ENCODE measurements at regions not wholly inside any gene's neighbourhood (a gene's known extent, or its start where the extent isn't known, plus 50 kb on each side); places are given as distances from the start of the nearest gene placed in this dataset.
A peak's percentile ranks its signal among the peaks of the same experiment; 100 is the strongest.
"Not testable (repeated sequence)": the region's sequence is repeated elsewhere in the genome, so short reads cannot be mapped to it uniquely, and the experiment has no call there.

DNA sequence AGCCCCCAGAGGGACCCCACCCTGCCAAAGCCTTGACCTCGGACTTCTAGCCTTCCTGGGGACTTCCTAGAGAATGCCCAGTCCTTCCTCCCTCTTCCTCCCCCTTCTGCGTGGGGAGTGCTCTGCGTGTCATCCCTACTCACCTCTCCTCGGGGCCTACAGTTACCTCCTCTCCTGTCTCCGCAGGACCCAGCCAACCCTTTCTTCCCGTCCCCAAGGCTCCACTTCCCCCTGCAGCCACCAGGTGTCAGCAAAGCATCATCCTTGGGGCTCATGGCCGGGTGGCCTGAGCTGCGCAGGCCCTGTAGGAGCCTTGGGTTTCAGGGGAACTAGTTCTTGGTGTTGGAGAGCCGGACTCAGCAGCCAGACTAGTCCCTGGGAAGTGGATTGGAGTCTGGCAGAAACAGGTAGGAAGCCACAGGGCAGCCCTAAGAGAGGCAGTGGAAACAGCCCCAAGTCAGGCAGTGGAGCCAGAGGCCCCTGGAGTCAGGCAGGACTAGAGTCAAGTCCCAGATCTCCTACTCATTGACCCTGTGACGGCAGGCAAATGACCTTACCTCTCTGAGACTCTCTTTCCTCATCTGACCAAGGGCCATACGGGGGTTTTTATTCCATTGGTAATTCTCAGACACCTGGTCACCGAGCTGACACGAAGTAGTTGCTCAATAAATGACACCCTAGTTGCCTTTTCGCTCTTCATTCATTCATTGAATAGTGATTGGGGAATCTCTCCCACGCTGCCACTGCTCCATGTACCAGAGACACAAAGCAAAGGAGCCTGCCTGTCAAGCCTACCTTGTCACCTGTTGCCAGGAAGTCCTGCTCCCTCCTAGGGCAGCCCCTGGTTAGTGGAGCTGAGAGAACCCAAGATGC, 101.8 kb upstream of the GRK3 start:
- ATAC-seq, result peak; percentile 92 to 97

DNA sequence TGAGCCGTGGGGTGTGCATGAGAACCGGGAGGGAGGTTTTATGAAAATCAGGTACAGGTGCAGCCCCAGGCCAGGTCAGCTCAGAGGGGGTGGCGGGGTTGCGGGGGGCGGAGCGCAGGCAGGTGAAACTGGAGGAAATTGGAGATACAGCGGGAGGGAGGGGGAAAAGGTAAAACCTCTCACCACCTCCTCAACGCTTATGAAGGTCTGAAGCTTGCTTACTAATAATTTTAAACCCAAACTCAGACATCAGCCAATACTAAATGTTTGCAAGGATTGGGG, 101.2 kb upstream of the GRK3 start:
- not testable (repeated sequence) for ATAC-seq

DNA sequence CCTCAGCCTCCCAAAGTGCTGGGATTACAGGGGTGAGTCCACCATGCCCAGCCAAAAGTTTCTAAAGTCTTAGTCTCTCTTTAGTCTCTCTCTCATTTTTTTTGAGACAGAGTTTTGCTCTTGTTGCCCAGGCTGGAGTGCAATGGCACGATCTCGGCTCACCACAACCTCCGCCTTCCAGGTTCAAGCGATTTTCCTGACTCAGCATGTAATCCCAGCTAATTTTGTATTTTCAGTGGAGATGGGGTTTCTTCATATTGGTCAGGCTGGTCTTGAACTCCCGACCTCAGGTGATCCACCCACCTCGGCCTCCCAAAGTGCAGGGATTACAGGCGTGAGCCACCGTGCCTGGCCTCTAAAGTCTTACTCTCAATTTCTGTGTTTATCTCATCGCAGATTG, 100.1 kb upstream of the GRK3 start:
- not testable (repeated sequence) for ATAC-seq

DNA sequence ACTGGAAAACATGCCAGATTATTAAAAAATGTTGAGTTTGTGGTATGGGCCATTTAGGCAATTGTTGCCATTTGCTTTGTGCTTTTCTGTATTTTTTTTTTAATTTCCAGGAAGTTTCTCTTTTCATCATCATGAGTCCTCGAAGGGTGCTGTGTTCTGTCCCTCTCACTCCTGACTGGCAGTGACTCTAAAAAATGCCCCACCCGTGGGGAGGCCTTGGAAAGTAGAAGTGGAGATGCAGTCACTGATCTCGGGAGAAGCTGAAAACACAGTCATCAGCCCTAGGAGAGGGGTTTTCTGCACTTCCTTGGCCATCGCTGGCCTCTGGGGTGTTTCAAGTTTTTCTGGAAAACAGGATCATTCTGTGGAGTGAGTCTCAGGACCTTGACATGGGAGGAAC, 98.5 kb upstream of the GRK3 start:
- ATAC-seq, result no peak

DNA sequence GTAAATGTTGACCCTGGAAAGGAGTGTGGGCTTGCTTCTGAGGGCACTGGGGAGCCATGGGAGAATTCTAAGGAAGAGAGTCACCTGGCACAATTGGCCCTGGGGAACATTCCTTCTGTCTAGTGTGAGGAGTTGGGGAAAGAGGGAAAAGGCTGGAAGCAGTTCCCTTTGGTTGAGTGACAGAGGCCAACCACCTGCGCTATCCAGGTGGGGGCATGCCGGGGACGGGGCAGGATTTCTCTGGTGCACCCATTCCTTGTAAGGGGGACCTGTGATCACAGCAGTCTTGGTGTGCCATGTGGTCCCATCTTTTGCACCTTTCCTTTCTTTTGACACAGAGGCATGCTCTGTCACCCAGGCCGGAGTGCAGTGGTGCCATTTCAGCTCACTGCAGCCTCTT, 92.1 kb upstream of the GRK3 start:
- no peak for ATAC-seq

DNA sequence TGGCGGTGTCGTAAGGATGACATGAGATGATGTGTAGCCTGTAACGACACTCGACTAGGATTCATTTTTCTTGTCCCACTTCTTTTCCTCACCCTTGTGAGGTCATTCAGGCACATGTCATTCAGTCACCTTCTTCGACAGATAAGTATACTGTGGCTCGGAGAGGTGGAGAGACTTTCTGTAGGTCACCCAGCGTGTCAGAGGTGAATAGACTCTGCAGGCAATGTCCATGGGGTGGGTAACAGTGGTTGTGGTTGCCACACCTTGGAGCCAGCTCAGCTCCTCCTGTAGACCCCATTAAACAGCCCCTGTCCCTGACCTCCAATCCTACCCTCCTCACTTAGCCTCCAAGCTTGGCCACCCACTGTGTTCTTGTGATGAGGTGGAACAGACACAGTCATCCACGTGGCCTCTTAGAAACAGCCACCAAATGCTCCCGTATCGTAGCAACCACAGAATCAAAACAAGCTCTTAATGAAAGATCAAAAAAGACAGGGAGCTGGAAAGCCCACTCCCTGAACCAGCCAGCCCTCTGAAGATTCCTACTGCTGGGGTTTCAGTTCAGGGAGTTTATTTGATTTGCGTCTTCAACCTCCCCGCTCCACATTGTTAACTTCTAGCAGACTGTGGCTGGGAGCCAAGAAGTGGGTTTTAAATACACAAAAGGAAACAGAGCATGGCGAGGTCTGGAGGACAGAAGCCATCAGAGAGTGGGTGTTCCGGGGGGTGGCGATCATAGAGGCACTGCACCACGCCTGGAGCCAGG, 89.0 kb upstream of the GRK3 start:
- ATAC-seq, result no peak

DNA sequence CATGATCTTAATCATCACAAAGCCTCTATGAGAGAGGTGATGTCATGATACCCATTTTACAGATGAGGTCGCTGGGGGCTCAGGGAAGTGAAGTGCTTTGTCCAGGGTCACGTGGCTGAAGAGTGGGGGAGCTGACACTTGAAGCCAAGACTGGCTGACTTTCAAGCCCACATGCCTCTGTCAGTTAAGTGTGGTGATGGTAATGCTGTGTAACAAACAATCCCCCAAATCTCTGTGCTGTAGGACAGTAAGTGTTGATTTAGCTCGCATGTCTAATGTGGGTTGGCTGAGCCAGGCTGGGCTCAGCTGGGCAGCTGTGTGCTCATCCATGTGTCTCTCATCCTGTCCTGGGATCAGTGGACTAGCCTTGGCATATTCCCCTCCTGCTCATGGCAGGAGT, 87.1 kb upstream of the GRK3 start:
- no peak for ATAC-seq

DNA sequence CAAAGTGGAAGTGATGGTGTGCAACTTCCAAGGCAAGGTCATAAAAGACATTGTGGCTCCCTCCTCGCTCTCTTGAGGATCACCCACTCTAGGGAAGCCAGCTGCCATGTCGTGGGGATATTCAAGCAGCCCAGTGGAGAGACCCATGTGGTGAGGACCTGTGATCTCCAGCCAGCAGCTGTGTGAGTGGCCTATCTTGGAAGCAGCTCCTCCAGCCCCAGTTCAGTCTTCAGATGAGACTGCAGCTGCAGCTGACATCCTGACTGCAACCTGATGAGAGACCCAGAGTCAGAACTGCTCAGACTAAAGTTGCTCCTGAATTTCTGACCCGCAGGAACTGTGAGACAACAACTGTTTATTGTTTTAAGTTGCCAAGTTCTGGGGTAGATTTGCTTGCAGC, 86.4 kb upstream of the GRK3 start:
- no peak for ATAC-seq

DNA sequence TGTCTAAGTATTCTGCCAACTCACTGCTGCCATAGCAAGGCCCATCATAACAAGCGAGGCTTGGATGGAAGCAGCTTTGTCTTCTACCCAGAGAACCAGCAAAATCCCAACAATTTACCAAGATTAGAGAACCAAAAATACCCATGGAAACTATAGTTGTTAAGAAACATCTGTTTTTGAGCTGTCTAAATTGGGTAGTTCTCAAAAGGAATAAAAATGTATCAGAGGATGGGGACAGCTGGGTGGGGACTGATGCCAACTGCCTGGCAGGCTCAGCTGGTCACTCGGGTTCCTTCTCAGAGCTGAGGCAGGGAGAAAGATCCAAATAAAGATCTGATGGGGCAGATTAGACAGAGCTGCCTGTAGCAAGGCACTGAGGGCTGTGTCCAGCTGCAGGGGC, 85.9 kb upstream of the GRK3 start:
- no peak for ATAC-seq

DNA sequence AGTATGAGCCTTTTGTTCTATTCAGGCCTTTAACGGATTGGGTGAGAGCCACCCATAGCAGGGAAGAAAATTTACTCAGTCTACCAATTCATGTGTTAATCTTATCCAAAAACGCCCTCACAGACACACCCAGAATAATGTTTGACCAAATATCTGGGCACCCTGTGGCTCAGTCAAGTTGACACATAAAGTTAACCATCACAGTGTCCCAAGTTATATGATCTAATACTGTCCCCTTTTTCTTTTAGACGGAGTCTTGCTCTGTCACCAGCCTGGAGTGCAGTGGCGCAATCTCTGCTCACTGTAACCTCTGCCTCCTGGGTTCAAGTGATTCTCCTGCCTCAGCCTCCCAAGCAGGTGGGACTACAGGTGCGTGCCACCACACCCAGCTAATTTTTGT, 83.6 kb upstream of the GRK3 start:
- not testable (repeated sequence) for ATAC-seq

DNA sequence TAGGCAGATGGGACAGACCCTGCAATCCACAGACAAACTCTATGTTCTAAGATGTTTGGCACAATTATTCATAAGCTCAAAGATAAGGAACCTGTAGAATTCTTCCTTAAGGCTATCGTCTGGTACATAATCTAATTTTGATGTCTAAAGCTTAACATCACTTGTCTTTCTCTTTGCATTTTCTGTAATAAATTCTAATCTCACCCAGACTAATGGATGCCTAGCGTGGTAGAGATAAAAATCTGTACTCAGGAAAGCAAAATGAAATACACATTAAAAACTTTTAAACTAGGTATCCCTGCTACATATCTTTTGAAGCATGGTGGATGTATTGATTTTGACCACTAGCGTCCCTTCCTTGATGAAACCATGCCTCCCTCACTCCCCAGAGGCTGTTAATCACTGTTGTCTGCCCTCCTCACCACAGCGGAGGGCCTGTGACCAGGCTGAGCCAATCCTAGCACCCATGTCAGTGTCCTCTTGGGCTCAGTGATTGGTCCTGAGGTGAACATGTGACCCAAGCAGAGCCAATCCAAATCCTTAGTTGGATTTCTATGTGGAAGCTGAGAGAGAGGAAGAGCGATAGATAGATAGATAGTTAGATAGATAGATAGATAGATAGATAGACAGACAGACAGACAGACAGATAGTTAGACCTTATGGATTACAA, 82.2 kb upstream of the GRK3 start:
- no peak for ATAC-seq

DNA sequence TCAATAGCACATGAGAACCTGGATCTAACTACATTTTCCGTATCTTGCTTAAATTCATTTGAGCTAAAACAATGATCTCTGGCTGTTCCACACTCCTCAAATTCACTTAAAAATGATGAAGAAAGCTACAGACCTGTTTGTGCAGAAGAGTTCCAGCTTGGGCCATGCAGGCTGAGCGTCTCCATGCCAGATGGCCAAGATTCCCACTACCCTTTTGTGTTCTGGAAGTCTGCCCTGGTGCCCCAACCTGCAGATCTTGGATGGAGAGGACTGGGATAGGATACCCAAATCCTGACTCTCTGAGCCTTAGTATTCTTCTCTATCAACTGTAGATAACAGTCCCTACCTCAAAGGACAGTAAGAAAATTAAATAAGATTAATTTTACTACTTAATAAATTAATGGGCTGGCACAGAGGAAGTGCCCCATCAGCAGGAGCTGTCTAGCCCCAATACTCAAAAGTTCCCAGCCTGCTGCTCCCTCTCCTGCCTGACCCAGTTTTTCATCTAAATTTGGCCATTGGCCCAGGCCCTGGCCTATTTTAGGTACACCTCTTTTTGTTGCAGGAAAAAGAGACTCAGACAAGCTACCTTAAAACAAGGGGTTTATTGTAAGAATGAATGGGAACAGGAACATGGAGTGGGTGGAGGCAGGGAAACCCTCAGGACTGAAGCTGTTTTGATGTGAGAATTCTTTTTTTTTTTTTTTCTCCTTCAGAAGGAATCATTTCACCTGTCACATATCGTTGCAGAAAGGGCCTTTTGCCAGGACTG, 81.4 kb upstream of the GRK3 start:
- ATAC-seq, result no peak

DNA sequence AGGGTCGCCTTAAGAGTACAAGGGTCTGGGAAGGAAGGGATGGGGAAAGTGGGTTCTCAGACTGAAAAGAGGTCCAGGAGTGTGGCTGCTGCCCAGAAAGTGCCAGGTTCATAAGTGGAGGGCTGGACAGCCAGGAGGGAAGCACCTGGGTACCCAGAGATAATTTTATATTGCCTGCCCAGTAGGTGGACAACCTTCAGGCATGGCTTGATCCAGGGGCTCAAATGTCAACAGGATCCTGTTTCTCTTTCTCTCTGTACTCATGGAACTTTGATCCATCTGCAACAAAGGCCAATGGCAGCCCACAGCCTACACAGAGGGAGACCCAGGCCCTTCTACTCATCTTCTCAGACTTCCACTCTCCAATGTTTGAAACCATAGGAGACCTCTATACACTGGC, 80.5 kb upstream of the GRK3 start:
- no peak for ATAC-seq

DNA sequence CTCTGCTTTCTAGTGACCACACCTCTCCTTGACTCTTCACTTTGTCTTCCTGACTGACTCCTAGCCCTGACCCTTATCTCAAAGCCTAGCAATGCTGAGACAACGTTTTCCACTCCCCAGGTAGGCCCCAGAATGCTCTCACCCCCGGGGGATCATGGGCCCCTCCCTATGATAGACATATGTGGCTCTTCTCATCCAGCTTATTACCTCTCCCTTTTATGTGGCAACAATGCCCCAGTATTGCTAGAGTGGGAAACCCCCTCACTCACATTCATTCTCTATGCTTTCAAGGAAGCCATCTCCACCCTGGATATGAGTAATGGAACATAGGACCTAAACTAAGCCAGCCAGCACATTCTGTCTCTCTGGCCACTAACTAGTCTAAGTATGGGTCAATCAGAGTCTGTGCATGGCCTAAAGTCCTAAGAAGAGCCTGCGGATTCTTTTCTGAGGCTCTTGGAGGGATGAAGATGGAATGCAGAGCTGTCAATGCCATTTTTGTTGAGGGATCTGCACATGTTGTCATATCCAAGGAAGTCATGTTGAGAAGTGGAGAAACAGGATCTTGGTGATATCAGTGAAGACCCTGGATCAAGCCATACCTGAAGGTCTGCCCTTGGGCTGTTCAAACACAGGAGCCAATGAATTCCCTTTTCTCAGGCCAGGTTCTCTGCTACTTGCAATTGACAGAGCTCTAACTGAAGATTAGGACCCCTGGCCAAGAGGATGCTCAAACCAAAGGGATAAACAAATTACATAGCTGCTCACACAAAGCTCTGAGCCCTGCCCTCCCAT, 79.8 kb upstream of the GRK3 start:
- ATAC-seq, result peak; percentile 37 to 43

DNA sequence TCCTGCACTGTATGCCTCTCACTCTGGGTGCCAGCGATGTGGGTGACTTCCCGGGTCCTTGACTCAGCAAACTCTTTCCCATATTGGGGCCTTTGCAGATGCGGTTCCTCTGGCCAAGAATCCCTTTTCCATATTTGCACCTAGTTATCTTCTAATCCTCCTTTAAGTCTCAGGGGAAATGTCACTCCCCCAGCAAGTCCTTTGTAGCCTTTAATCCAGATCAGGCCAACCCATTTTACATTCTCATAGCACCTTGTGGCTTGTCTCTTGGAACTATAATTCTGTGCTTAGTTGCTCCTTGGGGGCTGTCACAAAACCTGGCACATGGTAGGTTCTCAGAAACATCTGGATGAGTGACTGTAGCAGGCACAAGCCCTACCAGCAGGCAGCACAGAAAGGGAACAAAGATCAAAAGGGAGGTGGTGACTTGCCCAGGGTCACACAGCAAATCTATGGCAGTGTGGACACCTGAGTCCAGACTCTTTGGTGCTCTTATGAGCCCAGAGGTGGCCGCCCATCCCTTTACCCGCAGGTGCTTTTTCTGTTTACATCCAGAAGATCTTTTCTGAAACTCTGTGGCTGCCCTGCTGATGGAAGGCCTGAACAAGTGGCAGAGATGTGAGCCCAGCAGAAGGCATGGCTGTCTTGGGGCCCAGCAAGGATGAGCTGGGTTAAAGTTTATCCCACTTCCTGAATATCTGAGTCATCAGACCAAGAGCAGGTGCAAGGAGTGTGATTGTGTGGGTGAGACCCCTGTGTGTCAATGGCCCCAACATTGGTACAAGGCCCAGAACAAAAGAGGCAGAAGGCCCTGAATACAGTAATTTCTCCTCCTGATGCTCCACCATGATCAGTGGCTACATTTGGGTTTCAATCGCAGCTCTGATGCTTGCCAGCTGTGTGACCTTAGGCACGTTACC, 78.6 kb upstream of the GRK3 start:
- ATAC-seq, result peak; percentile 25 to 48

DNA sequence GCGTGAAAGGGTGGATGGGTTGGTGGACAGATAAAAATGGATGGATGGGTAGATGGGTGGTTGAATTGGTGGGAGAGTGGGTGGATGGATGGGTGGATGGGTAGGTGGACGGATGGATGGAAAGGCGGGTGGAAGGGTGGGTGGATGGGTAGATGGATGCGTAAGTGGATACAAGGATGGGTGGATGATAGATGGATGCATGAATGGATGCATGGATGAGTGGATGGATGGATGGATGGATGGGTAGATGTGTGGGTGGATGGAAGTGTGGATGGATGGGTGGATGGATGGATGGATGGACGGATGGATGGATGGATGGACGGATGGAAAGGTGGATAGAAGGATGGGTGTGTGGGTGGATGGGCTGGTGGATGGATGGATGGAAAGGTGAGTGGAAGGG, 77.0 kb upstream of the GRK3 start:
- ATAC-seq, result no peak

DNA sequence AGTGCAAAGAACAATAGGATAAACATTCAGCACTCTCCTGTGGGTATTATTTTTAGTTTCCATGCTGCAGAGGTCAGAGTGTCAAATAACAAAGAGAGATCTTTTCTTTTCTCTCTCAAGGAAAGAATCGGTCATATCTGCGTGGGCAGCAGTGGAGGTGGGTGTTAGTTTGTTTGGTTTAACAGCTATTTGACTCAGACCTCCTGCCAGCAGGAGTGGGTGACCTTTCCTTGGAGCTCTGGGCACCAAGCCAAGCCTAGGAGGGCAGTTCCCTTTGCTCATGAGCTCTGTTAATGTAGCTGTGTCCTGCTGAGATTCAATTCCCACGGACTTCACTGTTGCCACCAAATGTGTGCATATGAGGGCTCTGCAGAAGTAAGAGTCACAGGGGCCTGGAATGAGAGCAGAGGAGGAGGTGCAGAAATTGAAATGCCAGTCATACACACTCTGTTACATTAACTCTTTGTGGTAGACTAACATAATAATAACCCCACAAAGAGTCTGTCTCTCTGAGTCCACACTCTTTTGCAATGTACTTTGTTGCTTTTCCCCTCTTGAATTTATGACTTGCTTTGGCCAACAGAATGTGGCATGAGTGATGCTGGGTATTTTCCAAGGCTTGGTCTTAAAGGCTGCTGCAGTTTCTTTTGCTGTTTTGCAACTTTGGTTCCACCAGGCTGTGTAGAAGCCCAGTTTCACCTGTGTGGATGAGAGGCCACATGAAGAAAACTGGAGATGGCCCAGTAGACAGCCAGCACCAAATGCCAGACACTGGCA, 76.0 kb upstream of the GRK3 start:
- peak; percentile 19 to 34 for ATAC-seq

DNA sequence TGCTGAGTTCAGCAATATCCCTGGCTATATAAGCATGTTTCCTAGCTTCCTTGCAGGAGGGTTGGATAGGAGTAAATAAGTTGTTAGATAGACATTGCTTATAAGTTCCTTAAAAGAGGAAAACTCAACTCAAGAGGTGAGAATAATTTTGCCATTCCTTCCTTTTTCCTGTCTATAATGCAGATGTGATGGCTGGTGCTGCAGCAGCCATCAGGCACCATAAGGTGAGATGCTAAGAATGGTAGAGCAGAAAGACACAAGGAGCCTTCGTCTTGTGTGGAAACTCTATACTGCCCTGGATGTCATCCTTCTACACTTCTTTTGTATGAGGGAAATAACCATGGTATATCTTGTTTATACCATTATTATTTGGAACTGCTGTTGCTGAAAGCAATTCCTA, 74.5 kb upstream of the GRK3 start:
- no peak for ATAC-seq

DNA sequence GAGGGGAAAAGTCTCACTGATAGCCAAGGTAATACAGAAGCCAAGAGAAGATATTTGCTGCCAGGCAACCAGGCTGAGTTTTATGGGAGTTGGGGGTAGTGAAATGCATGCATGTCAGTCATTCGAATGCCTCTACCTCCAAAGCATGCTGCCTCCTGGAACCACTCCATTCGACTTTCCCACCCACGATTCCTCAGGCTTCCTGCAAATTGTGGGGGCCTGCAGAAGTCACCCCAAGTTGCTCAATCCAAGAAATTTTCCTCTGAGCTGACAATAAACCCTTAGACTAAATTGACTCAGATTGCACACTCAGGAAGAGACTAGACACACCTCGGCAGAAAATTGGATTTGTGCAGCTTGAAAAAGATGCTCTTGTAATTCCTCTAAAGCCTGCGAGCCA, 73.6 kb upstream of the GRK3 start:
- no peak for ATAC-seq

DNA sequence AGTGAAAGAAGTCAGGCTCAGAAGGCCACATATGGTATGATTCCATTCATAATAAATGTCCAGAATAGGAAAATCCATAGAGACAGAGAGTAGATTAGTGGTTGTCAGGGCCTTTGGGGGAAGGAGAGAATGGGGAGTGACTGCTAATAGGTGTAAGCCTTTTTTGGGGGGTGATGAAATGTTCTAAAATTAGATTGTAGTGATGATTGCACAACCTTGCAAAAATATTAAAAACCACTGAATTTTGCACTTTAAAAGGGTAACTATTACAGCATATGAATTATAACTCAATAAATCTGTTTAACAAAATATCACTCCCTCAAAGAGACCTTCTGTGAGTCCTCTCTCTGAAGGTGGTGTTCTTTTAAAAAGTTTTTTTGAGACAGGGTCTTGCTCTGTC, 72.3 kb upstream of the GRK3 start:
- ATAC-seq, result no peak
